ENCODE measurements at regions not wholly inside any gene's neighbourhood (a gene's known extent, or its start where the extent isn't known, plus 50 kb on each side); places are given as distances from the start of the nearest gene placed in this dataset.

- WGBS: 88% methylated on average over 6 of the region's 6 CpGs
- H3K4me3 ChIP-seq (ENCODE audit: low read depth, low read length): no peak overlapping the region
- no peaks in the 10 kb centered on the region for H3K4me1 ChIP-seq (ENCODE audit: insufficient read depth)
These were observed 382.4 kb upstream of the XYLT1 start for GRCh38 chr16:17852977-17853702.

GRCh38 chr16:17850581-17851250 lies 380.0 kb upstream of the XYLT1 start:
- H3K4me3 ChIP-seq (ENCODE audit: low read depth, low read length): no peak overlapping the region
- 32% methylated on average over 16 of the region's 16 CpGs for WGBS
- DNase-seq (ENCODE audit: extremely low spot score): no peak
- H3K4me1 ChIP-seq (ENCODE audit: insufficient read depth): no peaks in the 10 kb centered on the region
- no peaks in the 10 kb centered on the region for H3K36me3 ChIP-seq (ENCODE audit: insufficient read depth)
- H3K27ac ChIP-seq (ENCODE audit: low read depth): no peak overlapping the region

More at GRCh38 chr16:17852977-17853702, 382.4 kb upstream of the XYLT1 start:
- no peak for DNase-seq (ENCODE audit: extremely low spot score)
- H3K27ac ChIP-seq (ENCODE audit: low read depth): no peak overlapping the region
- H3K36me3 ChIP-seq (ENCODE audit: insufficient read depth): no peaks in the 10 kb centered on the region

GRCh38 chr16:17847234-17847795 lies 376.6 kb upstream of the XYLT1 start:
- H3K4me3 ChIP-seq (ENCODE audit: low read depth, low read length): no peak overlapping the region
- no peaks in the 10 kb centered on the region for H3K36me3 ChIP-seq (ENCODE audit: insufficient read depth)
- WGBS: 72% methylated on average over 6 of the region's 6 CpGs
- no peak overlapping the region for H3K27ac ChIP-seq (ENCODE audit: low read depth)
- no peak for DNase-seq (ENCODE audit: extremely low spot score)
- H3K4me1 ChIP-seq (ENCODE audit: insufficient read depth): no peaks in the 10 kb centered on the region

GRCh38 chr16:17846030-17846429 lies 375.3 kb upstream of the XYLT1 start:
- WGBS: 87% methylated on average over 6 of the region's 6 CpGs
- DNase-seq (ENCODE audit: extremely low spot score): no peak
- Histone ChIP-seq H3K4me1 (ENCODE audit: insufficient read depth) (no peaks in the 10 kb centered on the region), H3K27ac (ENCODE audit: low read depth) (no peak overlapping the region), H3K36me3 (ENCODE audit: insufficient read depth) (no peaks in the 10 kb centered on the region), H3K4me3 (ENCODE audit: low read depth, low read length) (no peak overlapping the region)

GRCh38 chr16:17845031-17845430 lies 374.3 kb upstream of the XYLT1 start:
- no peak overlapping the region for H3K4me3 ChIP-seq (ENCODE audit: low read depth, low read length)
- 73% methylated on average over 10 of the region's 10 CpGs for WGBS
- H3K36me3 ChIP-seq (ENCODE audit: insufficient read depth): no peaks in the 10 kb centered on the region
- no peaks in the 10 kb centered on the region for H3K4me1 ChIP-seq (ENCODE audit: insufficient read depth)
- H3K27ac ChIP-seq (ENCODE audit: low read depth): no peak overlapping the region
- DNase-seq (ENCODE audit: extremely low spot score): no peak

- no peaks in the 10 kb centered on the region for H3K36me3 ChIP-seq (ENCODE audit: insufficient read depth)
- H3K4me3 ChIP-seq (ENCODE audit: low read depth, low read length): no peak overlapping the region
- no peak overlapping the region for H3K27ac ChIP-seq (ENCODE audit: low read depth)
- H3K4me1 ChIP-seq (ENCODE audit: insufficient read depth): no peaks in the 10 kb centered on the region
- WGBS: 90% methylated on average over 6 of the region's 6 CpGs
- DNase-seq (ENCODE audit: extremely low spot score): no peak
These were observed 373.1 kb upstream of the XYLT1 start for GRCh38 chr16:17843905-17844304.

GRCh38 chr16:17839907-17840306 lies 369.1 kb upstream of the XYLT1 start:
- DNase-seq (ENCODE audit: extremely low spot score): no peak
- Histone ChIP-seq H3K4me3 (ENCODE audit: low read depth, low read length) (no peak overlapping the region), H3K27ac (ENCODE audit: low read depth) (no peak overlapping the region), H3K4me1 (ENCODE audit: insufficient read depth) (no peaks in the 10 kb centered on the region), H3K36me3 (ENCODE audit: insufficient read depth) (no peaks in the 10 kb centered on the region)
- WGBS: 73% methylated on average over 5 of the region's 5 CpGs

- Histone ChIP-seq H3K36me3 (ENCODE audit: insufficient read depth) (no peaks in the 10 kb centered on the region), H3K4me3 (ENCODE audit: low read depth, low read length) (no peak overlapping the region), H3K4me1 (ENCODE audit: insufficient read depth) (no peaks in the 10 kb centered on the region), H3K27ac (ENCODE audit: low read depth) (no peak overlapping the region)
- DNase-seq (ENCODE audit: extremely low spot score): no peak
- 87% methylated on average over 9 of the region's 9 CpGs for WGBS
These were observed 368.5 kb upstream of the XYLT1 start for GRCh38 chr16:17839272-17839671.

GRCh38 chr16:17836868-17837602 lies 366.3 kb upstream of the XYLT1 start:
- 65% methylated on average over 12 of the region's 12 CpGs for WGBS

GRCh38 chr16:17835118-17835876 lies 364.5 kb upstream of the XYLT1 start:
- no peak overlapping the region for H3K27ac ChIP-seq (ENCODE audit: low read depth)
- WGBS: 68% methylated on average over 4 of the region's 4 CpGs

More at GRCh38 chr16:17836868-17837602, 366.3 kb upstream of the XYLT1 start:
- H3K27ac ChIP-seq (ENCODE audit: low read depth): no peak overlapping the region
- no peak for DNase-seq (ENCODE audit: extremely low spot score)
- H3K4me3 ChIP-seq (ENCODE audit: low read depth, low read length): no peak overlapping the region
- no peaks in the 10 kb centered on the region for H3K4me1 ChIP-seq (ENCODE audit: insufficient read depth)
- no peaks in the 10 kb centered on the region for H3K36me3 ChIP-seq (ENCODE audit: insufficient read depth)

GRCh38 chr16:17832738-17833137 lies 362.0 kb upstream of the XYLT1 start:
- Histone ChIP-seq H3K4me1 (ENCODE audit: insufficient read depth) (no peaks in the 10 kb centered on the region), H3K36me3 (ENCODE audit: insufficient read depth) (no peaks in the 10 kb centered on the region), H3K27ac (ENCODE audit: low read depth) (no peak overlapping the region), H3K4me3 (ENCODE audit: low read depth, low read length) (no peak overlapping the region)
- 97% methylated on average over 2 of the region's 2 CpGs for WGBS
- DNase-seq (ENCODE audit: extremely low spot score): no peak

More at GRCh38 chr16:17835118-17835876, 364.5 kb upstream of the XYLT1 start:
- no peaks in the 10 kb centered on the region for H3K4me1 ChIP-seq (ENCODE audit: insufficient read depth)
- H3K4me3 ChIP-seq (ENCODE audit: low read depth, low read length): no peak overlapping the region
- no peaks in the 10 kb centered on the region for H3K36me3 ChIP-seq (ENCODE audit: insufficient read depth)
- DNase-seq (ENCODE audit: extremely low spot score): no peak

- Histone ChIP-seq H3K4me3 (ENCODE audit: low read depth, low read length) (no peak overlapping the region), H3K27ac (ENCODE audit: low read depth) (no peak overlapping the region), H3K36me3 (ENCODE audit: insufficient read depth) (no peaks in the 10 kb centered on the region), H3K4me1 (ENCODE audit: insufficient read depth) (no peaks in the 10 kb centered on the region)
- DNase-seq (ENCODE audit: extremely low spot score): no peak
- WGBS: 79% methylated on average over 5 of the region's 5 CpGs
These were observed 360.6 kb upstream of the XYLT1 start for GRCh38 chr16:17831330-17831729.

GRCh38 chr16:17830651-17831050 lies 359.9 kb upstream of the XYLT1 start:
- Histone ChIP-seq H3K27ac (ENCODE audit: low read depth) (no peak overlapping the region), H3K36me3 (ENCODE audit: insufficient read depth) (no peaks in the 10 kb centered on the region), H3K4me3 (ENCODE audit: low read depth, low read length) (no peak overlapping the region), H3K4me1 (ENCODE audit: insufficient read depth) (no peaks in the 10 kb centered on the region)
- 69% methylated on average over 2 of the region's 2 CpGs for WGBS
- no peak for DNase-seq (ENCODE audit: extremely low spot score)

Data from urinary bladder (tissue), 3 donors.